ENCODE measurements at regions not wholly inside any gene's neighbourhood (a gene's known extent, or its start where the extent isn't known, plus 50 kb on each side); places are given as distances from the start of the nearest gene placed in this dataset.

DNA sequence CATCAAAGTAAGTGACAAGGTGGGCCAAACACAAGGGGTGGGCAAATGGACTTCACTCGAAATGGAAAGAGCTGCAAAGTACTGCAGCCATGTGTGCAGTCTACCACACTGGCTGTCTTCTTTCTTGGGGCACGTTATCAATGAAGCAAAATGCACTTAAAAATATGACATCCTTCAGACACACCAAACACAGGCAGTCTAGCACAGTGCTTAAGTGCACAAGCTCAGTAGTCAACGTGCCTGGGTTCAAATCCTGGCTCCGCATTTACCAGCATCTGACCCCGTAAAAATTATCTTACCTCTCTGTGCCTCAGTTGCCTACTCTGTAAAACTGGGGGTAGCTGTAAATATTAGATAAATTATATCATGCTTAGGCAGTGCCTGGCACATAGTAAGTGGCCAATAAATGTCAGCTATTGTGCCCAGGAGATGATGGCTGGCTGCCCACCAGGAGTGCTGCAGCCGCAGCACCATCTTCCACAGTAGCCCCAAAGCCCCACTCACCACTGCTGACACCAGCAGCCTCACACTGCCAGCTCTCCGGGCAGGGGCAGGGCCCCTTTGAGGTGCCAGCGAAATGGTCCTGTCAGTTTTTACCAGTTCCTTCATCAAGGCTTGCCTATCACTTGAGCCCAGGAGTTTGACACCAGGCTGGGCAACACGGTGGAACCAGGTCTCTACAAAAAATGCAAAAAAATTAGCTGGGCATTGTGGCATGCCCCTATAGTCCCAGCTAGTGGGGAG lies 121.8 kb upstream of the SLC1A4 start:
- no peaks in the 10 kb centered on the region for H3K9me3 Mint-ChIP-seq
- Histone ChIP-seq H3K27ac (ENCODE audit: low read depth, low read length) (no peak overlapping the region), H3K36me3 (ENCODE audit: insufficient read depth, low read length) (no peaks in the 10 kb centered on the region), H3K4me1 (ENCODE audit: insufficient read depth, low read length) (peaks cover 10% of the 10 kb centered on the region), H3K27me3 (ENCODE audit: insufficient read depth, low read length) (no peaks in the 10 kb centered on the region), H3K9me3 (ENCODE audit: control insufficient read depth in 1 of 2, low read length in 2 of 2) (no peaks in the 10 kb centered on the region), H3K4me3 (ENCODE audit: low read length in 2 of 2) (no peak overlapping the region)
- POLR2A ChIA-PET (ENCODE audit: partially characterized antibody): interaction anchor here (0.7 to 2.1 kb wide), 3 partner anchors 214 to 344 kb away, joined by 3 to 11 read pairs (median 3); partner anchors contain the start of genes AFTPH and SERTAD2
- H3K36me3 Mint-ChIP-seq: no peaks in the 10 kb centered on the region
- H3K27me3 Mint-ChIP-seq: peaks cover 2 to 3% of the 10 kb centered on the region in 2 donors
- no peak for DNase-seq
- H3K4me3 Mint-ChIP-seq: peak overlapping the region in 1 of 8 donors; percentile 26
- intact Hi-C loops (cut with micrococcal nuclease): no loop called here
- H3K4me1 Mint-ChIP-seq: peaks cover 0 to 3% (median under 1%) of the 10 kb centered on the region in 4 donors
- H3K27ac Mint-ChIP-seq: no peak overlapping the region
- CTCF ChIA-PET (ENCODE audit: partially characterized antibody): interaction anchor here (0.8 to 3.7 kb wide), 25 partner anchors 9 to 540 kb away, joined by 3 to 37 read pairs (median 5); partner anchors contain the start of genes AFTPH and SERTAD2

GRCh38 chr2:64869126-64869525 lies 120.1 kb upstream of the SLC1A4 start:
- ChIA-PET CTCF (ENCODE audit: partially characterized antibody) (interaction anchor here (0.7 to 3.7 kb wide), 6 partner anchors 223 to 538 kb away, joined by 3 to 37 read pairs (median 19); partner anchors contain the start of gene AFTPH), POLR2A (ENCODE audit: partially characterized antibody) (no interaction called here)
- Mint-ChIP-seq H3K27me3 (peaks cover 2 to 3% of the 10 kb centered on the region in 2 donors), H3K4me1 (peaks cover 6 to 10% (median 7%) of the 10 kb centered on the region in 4 donors), H3K9me3 (no peaks in the 10 kb centered on the region), H3K4me3 (no peak overlapping the region), H3K27ac (no peak overlapping the region), H3K36me3 (no peaks in the 10 kb centered on the region)
- Histone ChIP-seq H3K27me3 (ENCODE audit: insufficient read depth, low read length) (no peaks in the 10 kb centered on the region), H3K4me3 (ENCODE audit: low read length in 2 of 2) (no peak overlapping the region), H3K36me3 (ENCODE audit: insufficient read depth, low read length) (no peaks in the 10 kb centered on the region), H3K4me1 (ENCODE audit: insufficient read depth, low read length) (peaks cover 18% of the 10 kb centered on the region), H3K27ac (ENCODE audit: low read depth, low read length) (no peak overlapping the region), H3K9me3 (ENCODE audit: control insufficient read depth in 1 of 2, low read length in 2 of 2) (no peaks in the 10 kb centered on the region)
- intact Hi-C loops (cut with micrococcal nuclease): no loop called here
- DNase-seq: no peak

DNA sequence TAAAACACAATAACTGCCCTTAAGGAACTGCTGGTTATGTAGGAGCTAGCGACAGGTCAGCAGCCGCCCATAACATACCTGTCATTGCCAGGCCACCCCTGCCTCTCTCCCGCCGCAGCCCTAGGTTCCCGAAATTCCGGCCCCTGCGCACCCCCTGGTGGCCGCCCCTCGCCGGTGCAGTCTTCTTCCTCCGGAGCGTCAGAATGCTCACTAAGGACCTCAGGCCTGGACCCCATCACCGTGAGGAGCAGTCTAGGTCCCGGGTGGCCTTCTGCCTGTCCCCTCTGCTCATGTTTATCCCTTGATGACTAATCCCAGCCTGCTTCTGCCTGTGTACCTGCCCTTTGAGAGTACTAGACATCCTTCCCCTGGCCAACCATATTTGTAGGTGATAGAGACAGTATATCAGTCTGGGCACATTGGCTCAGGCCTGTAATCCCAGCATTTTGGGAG lies 115.7 kb upstream of the SLC1A4 start:
- H3K4me3 ChIP-seq (ENCODE audit: low read length in 2 of 2): peak overlapping the region in 1 of 2 donors; percentile 7

GRCh38 chr2:64874593-64874992 lies 114.6 kb upstream of the SLC1A4 start:
- Mint-ChIP-seq H3K27me3 (peaks cover 3 to 5% of the 10 kb centered on the region in 2 donors), H3K4me1 (peaks cover 6 to 7% (median 6%) of the 10 kb centered on the region in 4 donors), H3K4me3 (no peak overlapping the region), H3K36me3 (no peaks in the 10 kb centered on the region), H3K27ac (no peak overlapping the region), H3K9me3 (no peaks in the 10 kb centered on the region)
- Histone ChIP-seq H3K27ac (ENCODE audit: low read depth, low read length) (no peak overlapping the region), H3K36me3 (ENCODE audit: insufficient read depth, low read length) (no peaks in the 10 kb centered on the region), H3K27me3 (ENCODE audit: insufficient read depth, low read length) (no peaks in the 10 kb centered on the region), H3K9me3 (ENCODE audit: control insufficient read depth in 1 of 2, low read length in 2 of 2) (no peaks in the 10 kb centered on the region), H3K4me3 (ENCODE audit: low read length in 2 of 2) (no peak overlapping the region), H3K4me1 (ENCODE audit: insufficient read depth, low read length) (peaks cover 8% of the 10 kb centered on the region)
- POLR2A ChIA-PET (ENCODE audit: partially characterized antibody): no interaction called here
- intact Hi-C loops (cut with micrococcal nuclease): loop anchor here (5.0 kb wide), 1 partner anchor 827 kb away; no protein-coding TSS in a partner anchor
- CTCF ChIA-PET (ENCODE audit: partially characterized antibody): interaction anchor here (1.1 to 3.3 kb wide), 4 partner anchors 72 to 543 kb away, joined by 3 to 31 read pairs (median 14); partner anchors contain the start of gene AFTPH
- DNase-seq: no peak

More for the DNA sequence above, 115.7 kb upstream of the SLC1A4 start:
- ChIA-PET CTCF (ENCODE audit: partially characterized antibody) (interaction anchor here (0.7 to 3.3 kb wide), 31 partner anchors 9 to 721 kb away, joined by 3 to 31 read pairs (median 3); partner anchors contain the start of gene AFTPH), POLR2A (ENCODE audit: partially characterized antibody) (interaction anchor here (1.2 kb wide), 1 partner anchor 264 kb away, joined by 3 read pairs; no protein-coding TSS in a partner anchor)
- Histone ChIP-seq H3K27ac (ENCODE audit: low read depth, low read length) (no peak overlapping the region), H3K9me3 (ENCODE audit: control insufficient read depth in 1 of 2, low read length in 2 of 2) (no peaks in the 10 kb centered on the region), H3K4me1 (ENCODE audit: insufficient read depth, low read length) (peaks cover 8% of the 10 kb centered on the region), H3K36me3 (ENCODE audit: insufficient read depth, low read length) (no peaks in the 10 kb centered on the region), H3K27me3 (ENCODE audit: insufficient read depth, low read length) (no peaks in the 10 kb centered on the region)
- peak overlapping the region in 3 of 7 donors; percentile 23 to 48 (median 26) for H3K27ac Mint-ChIP-seq
- H3K36me3 Mint-ChIP-seq: no peaks in the 10 kb centered on the region
- H3K4me3 Mint-ChIP-seq: peak overlapping the region in 7 of 8 donors; percentile 0 to 70 (median 31)
- intact Hi-C loops (cut with micrococcal nuclease): loop anchor here (1.0 to 5.0 kb wide), 4 partner anchors 286 to 826 kb away; no protein-coding TSS in a partner anchor
- peaks cover 6 to 7% (median 6%) of the 10 kb centered on the region in 4 donors for H3K4me1 Mint-ChIP-seq
- peaks cover 1 to 3% of the 10 kb centered on the region in 2 donors for H3K27me3 Mint-ChIP-seq
- peak; percentile 64 to 76 (median 68) for DNase-seq
- no peaks in the 10 kb centered on the region for H3K9me3 Mint-ChIP-seq

DNA sequence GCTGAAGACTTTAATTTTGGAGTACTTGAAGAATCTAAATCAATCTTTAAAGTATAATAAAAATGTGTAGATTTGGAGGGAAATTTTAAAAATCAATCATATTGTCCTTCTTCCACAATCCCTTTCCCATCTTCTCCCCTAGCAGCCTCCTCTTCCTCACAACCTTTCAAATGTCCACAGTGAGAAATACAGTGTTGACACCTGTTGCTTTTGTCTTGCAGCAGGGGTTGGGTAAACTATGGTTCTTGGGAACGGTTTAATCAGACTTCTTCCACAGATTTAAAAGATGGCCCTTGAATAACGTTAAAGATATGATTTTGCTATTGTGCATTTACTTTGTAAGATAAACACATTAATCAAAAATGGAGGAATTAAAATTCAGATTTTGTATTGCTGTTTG lies 113.8 kb upstream of the SLC1A4 start:
- Mint-ChIP-seq H3K4me3 (no peak overlapping the region), H3K4me1 (peaks cover 6 to 7% (median 6%) of the 10 kb centered on the region in 4 donors), H3K9me3 (no peaks in the 10 kb centered on the region), H3K27ac (no peak overlapping the region), H3K36me3 (no peaks in the 10 kb centered on the region), H3K27me3 (peaks cover 3 to 5% of the 10 kb centered on the region in 2 donors)
- Histone ChIP-seq H3K4me3 (ENCODE audit: low read length in 2 of 2) (no peak overlapping the region), H3K4me1 (ENCODE audit: insufficient read depth, low read length) (peaks cover 8% of the 10 kb centered on the region), H3K27me3 (ENCODE audit: insufficient read depth, low read length) (no peaks in the 10 kb centered on the region), H3K9me3 (ENCODE audit: control insufficient read depth in 1 of 2, low read length in 2 of 2) (no peaks in the 10 kb centered on the region), H3K36me3 (ENCODE audit: insufficient read depth, low read length) (no peaks in the 10 kb centered on the region), H3K27ac (ENCODE audit: low read depth, low read length) (no peak overlapping the region)
- no peak for DNase-seq
- ChIA-PET CTCF (ENCODE audit: partially characterized antibody) (interaction anchor here (1.0 to 1.2 kb wide), 3 partner anchors 71 to 352 kb away, joined by 3 to 4 read pairs (median 3); no protein-coding TSS in a partner anchor), POLR2A (ENCODE audit: partially characterized antibody) (no interaction called here)
- intact Hi-C loops (cut with micrococcal nuclease): no loop called here

DNA sequence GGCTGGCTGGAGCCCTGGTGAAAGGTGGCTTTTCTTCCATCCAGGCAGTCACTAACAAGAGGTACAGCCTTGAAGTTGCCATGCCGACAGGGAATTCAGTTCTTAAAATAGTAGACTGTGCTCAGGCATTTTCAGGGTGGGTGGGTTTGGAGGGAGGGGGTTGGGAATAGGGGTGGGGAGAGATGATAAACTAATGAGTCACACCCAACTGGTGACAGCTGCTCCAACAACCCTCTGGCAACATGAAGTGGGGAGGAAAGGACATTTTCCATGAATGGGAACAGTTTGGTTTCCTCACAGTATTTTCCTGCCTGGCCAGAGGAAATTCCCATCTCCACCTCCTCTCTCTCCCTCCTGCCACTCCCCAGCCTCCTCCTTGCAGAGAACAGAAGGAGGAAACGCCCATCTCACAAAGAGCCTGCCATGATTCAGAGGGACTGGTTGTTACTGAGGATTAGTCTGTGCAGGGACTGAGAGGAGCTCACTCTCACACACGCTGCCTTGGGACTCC lies 113.0 kb upstream of the SLC1A4 start:
- intact Hi-C loops (cut with micrococcal nuclease): no loop called here
- no peaks in the 10 kb centered on the region for H3K36me3 Mint-ChIP-seq
- ChIA-PET CTCF (ENCODE audit: partially characterized antibody) (interaction anchor here (1.0 kb wide), 1 partner anchor 294 kb away, joined by 4 read pairs; no protein-coding TSS in a partner anchor), POLR2A (ENCODE audit: partially characterized antibody) (no interaction called here)
- H3K9me3 ChIP-seq (ENCODE audit: control insufficient read depth in 1 of 2, low read length in 2 of 2): no peaks in the 10 kb centered on the region
- no peaks in the 10 kb centered on the region for H3K36me3 ChIP-seq (ENCODE audit: insufficient read depth, low read length)
- H3K4me1 ChIP-seq (ENCODE audit: insufficient read depth, low read length): peaks cover 8% of the 10 kb centered on the region
- H3K9me3 Mint-ChIP-seq: no peaks in the 10 kb centered on the region
- H3K4me3 Mint-ChIP-seq: no peak overlapping the region
- H3K27me3 Mint-ChIP-seq: peaks cover 3 to 5% of the 10 kb centered on the region in 2 donors
- H3K27ac ChIP-seq (ENCODE audit: low read depth, low read length): no peak overlapping the region
- no peak for DNase-seq
- no peak overlapping the region for H3K4me3 ChIP-seq (ENCODE audit: low read length in 2 of 2)
- H3K27me3 ChIP-seq (ENCODE audit: insufficient read depth, low read length): no peaks in the 10 kb centered on the region
- peaks cover 6 to 7% (median 7%) of the 10 kb centered on the region in 4 donors for H3K4me1 Mint-ChIP-seq
- H3K27ac Mint-ChIP-seq: no peak overlapping the region

- DNase-seq: no peak
- Histone ChIP-seq H3K4me3 (ENCODE audit: low read length in 2 of 2) (no peak overlapping the region), H3K36me3 (ENCODE audit: insufficient read depth, low read length) (no peaks in the 10 kb centered on the region), H3K27me3 (ENCODE audit: insufficient read depth, low read length) (no peaks in the 10 kb centered on the region), H3K4me1 (ENCODE audit: insufficient read depth, low read length) (no peaks in the 10 kb centered on the region), H3K9me3 (ENCODE audit: control insufficient read depth in 1 of 2, low read length in 2 of 2) (no peaks in the 10 kb centered on the region), H3K27ac (ENCODE audit: low read depth, low read length) (no peak overlapping the region)
- H3K4me1 Mint-ChIP-seq: peaks cover 0 to 4% (median 0%) of the 10 kb centered on the region in 4 donors
- intact Hi-C loops (cut with micrococcal nuclease): no loop called here
- ChIA-PET CTCF (ENCODE audit: partially characterized antibody) (no interaction called here), POLR2A (ENCODE audit: partially characterized antibody) (no interaction called here)
- no peaks in the 10 kb centered on the region for H3K9me3 Mint-ChIP-seq
- H3K27me3 Mint-ChIP-seq: peaks cover 3 to 5% of the 10 kb centered on the region in 2 donors
- H3K27ac Mint-ChIP-seq: no peak overlapping the region
- H3K4me3 Mint-ChIP-seq: no peak overlapping the region
- H3K36me3 Mint-ChIP-seq: no peaks in the 10 kb centered on the region
These were observed 109.5 kb upstream of the SLC1A4 start for GRCh38 chr2:64879745-64880144.
